BE2C (cell line): ENCODE measurements at regions not wholly inside any gene's neighbourhood (a gene's known extent, or its start where the extent isn't known, plus 50 kb on each side); places are given as distances from the start of the nearest gene placed in this dataset.

Experiments
- DNase-seq: peaks from one replicate; pipeline ENCODE4 v3.0.0-alpha.2; 2020
- H3K27me3 ChIP-seq: fragments of 250-450 bp; sonication (Bioruptor Pico); 2 replicates; pipeline ENCODE4 v1.5.1; 2020; ENCODE audit warnings: mild to moderate bottlenecking
- H3K36me3 ChIP-seq: fragments of 250-450 bp; sonication (Bioruptor Pico); 2 replicates; pipeline ENCODE4 v1.5.1; 2020; ENCODE audit warnings: mild to moderate bottlenecking
- H3K4me1 ChIP-seq: fragments of 250-450 bp; sonication (Bioruptor Pico); 2 replicates; pipeline ENCODE4 v1.5.1; 2020
- H3K4me3 ChIP-seq: 2 replicates; pipeline ENCODE4 v1.5.1; 2011; ENCODE audit warnings: low read depth, low read length
- H3K9me3 ChIP-seq: fragments of 250-450 bp; sonication (Bioruptor Pico); 2 replicates; pipeline ENCODE4 v1.5.1; 2020
- CTCF ChIP-seq: IDR thresholded peaks from 2 replicates; pipeline ENCODE4 v1.5.1; 2012; ENCODE audit warnings: mild to moderate bottlenecking, low read depth, low read length

GRCh38 chr18:76567835-76568445 is 72.9 kb upstream of the ZNF516 start:
- Histone ChIP-seq H3K9me3 (no peaks in the 10 kb centered on the region), H3K4me1 (no peaks in the 10 kb centered on the region; the same call in 1 of the 2 replicates), H3K36me3 (no peaks in the 10 kb centered on the region), H3K4me3 (no peak overlapping the region), H3K27me3 (no peaks in the 10 kb centered on the region)
- DNase-seq: no peak
- no peak for TF ChIP-seq CTCF

GRCh38 chr18:76566987-76567386 is 71.9 kb upstream of the ZNF516 start:
- Histone ChIP-seq H3K4me1 (no peaks in the 10 kb centered on the region; the same call in 1 of the 2 replicates), H3K9me3 (no peaks in the 10 kb centered on the region), H3K27me3 (no peaks in the 10 kb centered on the region), H3K4me3 (no peak overlapping the region), H3K36me3 (no peaks in the 10 kb centered on the region)
- no peak for DNase-seq
- no peak for TF ChIP-seq CTCF

GRCh38 chr18:76565238-76566173 is 70.5 kb upstream of the ZNF516 start:
- Histone ChIP-seq H3K27me3 (no peaks in the 10 kb centered on the region), H3K4me3 (peak overlapping the region; percentile 38), H3K36me3 (no peaks in the 10 kb centered on the region), H3K4me1 (no peaks in the 10 kb centered on the region; the same call in 1 of the 2 replicates), H3K9me3 (no peaks in the 10 kb centered on the region)
- no peak for TF ChIP-seq CTCF
- peak; percentile 53 for DNase-seq

GRCh38 chr18:76564655-76565237 is 69.7 kb upstream of the ZNF516 start:
- no peak for TF ChIP-seq CTCF
- H3K36me3 ChIP-seq: no peaks in the 10 kb centered on the region
- no peaks in the 10 kb centered on the region for H3K9me3 ChIP-seq
- no peak overlapping the region for H3K4me3 ChIP-seq
- H3K27me3 ChIP-seq: no peaks in the 10 kb centered on the region
- DNase-seq: no peak
- H3K4me1 ChIP-seq: no peaks in the 10 kb centered on the region; the same call in 1 of the 2 replicates

- no peak overlapping the region for H3K4me3 ChIP-seq
- no peak for DNase-seq
- H3K9me3 ChIP-seq: no peaks in the 10 kb centered on the region
- H3K36me3 ChIP-seq: no peaks in the 10 kb centered on the region
- no peak for TF ChIP-seq CTCF
- no peaks in the 10 kb centered on the region for H3K27me3 ChIP-seq
- no peaks in the 10 kb centered on the region; the same call in 1 of the 2 replicates for H3K4me1 ChIP-seq
Measured at GRCh38 chr18:76564117-76564516, 69.1 kb upstream of the ZNF516 start.
